ENCODE measurements at regions not wholly inside any gene's neighbourhood (a gene's known extent, or its start where the extent isn't known, plus 50 kb on each side); places are given as distances from the start of the nearest gene placed in this dataset.

DNA sequence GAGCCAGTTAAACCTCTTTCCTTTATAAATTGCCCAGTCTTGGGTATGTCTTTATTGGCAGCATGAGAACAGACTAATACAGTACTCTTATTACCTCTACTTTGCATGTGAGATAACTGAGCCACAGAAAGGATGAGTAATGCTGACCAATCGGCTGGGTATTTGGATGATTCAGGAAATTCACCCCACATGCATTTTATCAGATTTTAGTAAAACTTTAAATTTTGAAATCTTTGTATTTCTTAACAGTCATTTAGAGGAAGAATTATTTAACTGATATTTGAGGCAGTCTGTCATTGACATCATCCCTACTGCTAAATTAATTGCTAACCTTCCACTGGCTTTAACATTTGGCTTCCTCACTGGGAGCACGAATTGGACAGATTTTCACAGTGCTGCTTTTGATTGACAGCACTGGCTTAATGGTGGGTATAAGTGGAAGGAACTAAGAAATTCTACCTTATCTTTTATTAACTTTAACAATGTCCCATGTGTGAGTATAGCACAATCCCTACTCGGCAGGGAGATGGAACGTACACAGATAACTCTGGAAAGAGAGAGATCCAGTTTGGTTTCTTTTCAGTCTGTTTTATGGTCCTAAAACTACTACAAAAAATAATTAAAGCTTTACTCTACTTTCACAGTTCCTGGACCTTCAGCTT is 261.0 kb downstream of the DACT1 start:
- Histone ChIP-seq H3K4me1 (no peaks in the 10 kb centered on the region), H3K27ac (no peak overlapping the region), H3K27me3 (no peaks in the 10 kb centered on the region), H3K4me3 (no peak overlapping the region), H3K9me3 (no peaks in the 10 kb centered on the region), H3K36me3 (no peaks in the 10 kb centered on the region)
- no peak for DNase-seq (ENCODE audit: low spot score)
- TF ChIP-seq, protein P1, sequence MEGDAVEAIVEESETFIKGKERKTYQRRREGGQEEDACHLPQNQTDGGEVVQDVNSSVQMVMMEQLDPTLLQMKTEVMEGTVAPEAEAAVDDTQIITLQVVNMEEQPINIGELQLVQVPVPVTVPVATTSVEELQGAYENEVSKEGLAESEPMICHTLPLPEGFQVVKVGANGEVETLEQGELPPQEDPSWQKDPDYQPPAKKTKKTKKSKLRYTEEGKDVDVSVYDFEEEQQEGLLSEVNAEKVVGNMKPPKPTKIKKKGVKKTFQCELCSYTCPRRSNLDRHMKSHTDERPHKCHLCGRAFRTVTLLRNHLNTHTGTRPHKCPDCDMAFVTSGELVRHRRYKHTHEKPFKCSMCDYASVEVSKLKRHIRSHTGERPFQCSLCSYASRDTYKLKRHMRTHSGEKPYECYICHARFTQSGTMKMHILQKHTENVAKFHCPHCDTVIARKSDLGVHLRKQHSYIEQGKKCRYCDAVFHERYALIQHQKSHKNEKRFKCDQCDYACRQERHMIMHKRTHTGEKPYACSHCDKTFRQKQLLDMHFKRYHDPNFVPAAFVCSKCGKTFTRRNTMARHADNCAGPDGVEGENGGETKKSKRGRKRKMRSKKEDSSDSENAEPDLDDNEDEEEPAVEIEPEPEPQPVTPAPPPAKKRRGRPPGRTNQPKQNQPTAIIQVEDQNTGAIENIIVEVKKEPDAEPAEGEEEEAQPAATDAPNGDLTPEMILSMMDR (IDR thresholded peaks at IDR 0.05) = no peak

DNA sequence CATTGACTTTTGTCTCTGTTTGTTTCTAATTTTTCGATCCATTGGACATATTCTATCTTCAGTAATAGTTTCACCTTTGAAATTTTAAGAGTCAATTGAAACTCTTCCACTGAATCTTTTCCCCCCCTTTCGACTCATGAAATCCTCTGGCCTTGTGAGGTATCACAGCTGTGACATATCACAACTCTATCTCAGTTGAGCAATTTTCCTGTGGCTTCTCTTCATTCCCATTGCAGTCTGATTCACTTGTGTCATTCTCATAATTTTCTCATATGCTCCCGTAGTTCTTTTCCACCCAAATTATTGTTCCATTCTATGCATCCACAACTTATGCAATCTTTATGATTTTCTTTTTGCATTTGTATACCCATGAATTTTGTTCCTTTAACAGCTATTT is 261.6 kb downstream of the DACT1 start:
- H3K27me3 ChIP-seq = no peaks in the 10 kb centered on the region
- no peaks in the 10 kb centered on the region for H3K9me3 ChIP-seq
- no peak for DNase-seq (ENCODE audit: low spot score)
- H3K36me3 ChIP-seq = no peaks in the 10 kb centered on the region
- H3K4me3 ChIP-seq = no peak overlapping the region
- H3K4me1 ChIP-seq = no peaks in the 10 kb centered on the region
- TF ChIP-seq, protein P1 (IDR thresholded peaks at IDR 0.05) = no peak
- H3K27ac ChIP-seq = no peak overlapping the region

DNA sequence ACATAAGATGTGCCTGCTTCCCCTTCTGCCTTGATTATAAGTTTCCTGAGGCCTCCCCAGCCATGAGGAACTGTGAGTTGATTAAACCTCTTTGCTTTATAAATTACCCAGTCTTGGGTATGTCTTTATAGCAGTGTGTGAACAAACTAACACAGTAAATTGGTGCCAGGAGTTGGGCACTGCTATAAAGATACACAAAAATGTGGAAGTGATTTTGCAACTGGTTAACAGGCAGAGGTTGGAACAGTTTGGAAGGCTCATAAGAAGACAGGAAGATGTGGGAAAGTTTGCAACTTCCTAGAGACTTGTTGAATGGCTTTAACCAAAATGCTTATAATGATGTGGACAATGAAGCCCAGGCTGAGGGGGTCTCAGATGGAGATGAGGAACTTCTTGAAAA is 264.1 kb downstream of the DACT1 start:
- no peaks in the 10 kb centered on the region for H3K4me1 ChIP-seq
- H3K36me3 ChIP-seq = no peaks in the 10 kb centered on the region
- H3K27ac ChIP-seq = no peak overlapping the region
- no peak for DNase-seq (ENCODE audit: low spot score)
- no peaks in the 10 kb centered on the region for H3K9me3 ChIP-seq
- TF ChIP-seq, protein P1 (IDR thresholded peaks at IDR 0.05) = no peak
- H3K27me3 ChIP-seq = no peaks in the 10 kb centered on the region
- H3K4me3 ChIP-seq = no peak overlapping the region

DNA sequence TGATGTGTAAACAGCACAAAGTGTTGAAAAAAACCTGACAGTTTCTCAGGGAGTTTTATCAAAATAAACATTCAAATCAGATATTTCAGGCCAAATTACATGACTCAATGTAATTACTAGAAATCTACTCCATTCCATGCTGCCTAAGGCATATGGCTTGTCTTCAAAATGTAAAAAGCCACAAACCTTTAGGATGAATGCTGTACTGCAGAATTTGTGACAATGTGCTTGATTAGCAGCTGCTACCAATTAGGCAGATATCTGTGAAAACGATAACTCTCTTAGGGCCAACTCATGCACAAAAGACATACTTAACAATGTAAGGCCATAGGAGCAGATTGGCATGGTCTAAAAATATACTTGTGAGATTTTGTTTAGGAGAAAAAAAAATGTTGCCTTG is 267.0 kb downstream of the DACT1 start:
- no peak overlapping the region for H3K4me3 ChIP-seq
- no peaks in the 10 kb centered on the region for H3K4me1 ChIP-seq
- H3K9me3 ChIP-seq = no peaks in the 10 kb centered on the region
- no peak for DNase-seq (ENCODE audit: low spot score)
- no peaks in the 10 kb centered on the region for H3K36me3 ChIP-seq
- TF ChIP-seq, protein P1 (IDR thresholded peaks at IDR 0.05) = no peak
- H3K27ac ChIP-seq = no peak overlapping the region
- H3K27me3 ChIP-seq = no peaks in the 10 kb centered on the region

DNA sequence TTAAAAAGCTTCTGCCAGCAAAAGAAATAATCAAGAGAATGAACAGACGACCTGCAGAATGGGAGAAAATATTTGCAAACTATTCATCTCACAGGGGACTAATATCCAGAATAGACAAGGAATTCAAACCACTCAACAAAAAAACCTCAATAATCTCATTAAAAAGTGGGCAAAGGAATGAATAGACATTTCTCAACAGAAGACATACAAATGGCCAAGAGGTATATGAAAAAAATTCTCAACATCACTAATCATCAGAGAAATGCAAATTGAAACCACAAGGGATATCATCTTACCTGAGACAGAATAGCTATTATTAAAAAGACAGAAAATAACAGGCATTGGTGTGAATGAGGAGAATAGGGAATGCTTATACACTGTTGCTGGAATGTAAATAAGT is 270.0 kb downstream of the DACT1 start:
- Histone ChIP-seq H3K36me3 (no peaks in the 10 kb centered on the region), H3K4me3 (no peak overlapping the region), H3K9me3 (no peaks in the 10 kb centered on the region), H3K27me3 (no peaks in the 10 kb centered on the region), H3K4me1 (no peaks in the 10 kb centered on the region), H3K27ac (no peak overlapping the region)
- TF ChIP-seq, protein P1 (IDR thresholded peaks at IDR 0.05) = no peak
- no peak for DNase-seq (ENCODE audit: low spot score)

DNA sequence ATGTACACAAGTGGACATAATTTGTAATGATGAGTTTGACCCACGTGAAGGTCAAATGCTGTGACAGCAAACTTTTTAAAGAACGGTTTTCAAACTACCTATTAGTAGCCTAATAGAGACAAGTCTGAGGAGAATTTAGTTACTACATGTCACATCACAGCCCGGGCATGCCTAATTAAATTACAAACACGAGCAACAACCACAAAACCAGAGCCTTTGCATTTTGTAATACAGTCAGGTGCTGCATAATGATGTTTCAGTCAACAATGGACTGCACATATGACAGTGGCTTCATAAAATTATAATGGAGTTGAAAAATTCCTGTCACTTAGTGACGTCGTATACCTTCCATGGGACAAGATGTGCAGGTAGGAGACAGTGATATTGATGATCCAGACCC is 274.5 kb downstream of the DACT1 start:
- Histone ChIP-seq H3K4me1 (no peaks in the 10 kb centered on the region), H3K36me3 (no peaks in the 10 kb centered on the region), H3K27ac (no peak overlapping the region), H3K27me3 (no peaks in the 10 kb centered on the region), H3K9me3 (no peaks in the 10 kb centered on the region), H3K4me3 (no peak overlapping the region)
- no peak for DNase-seq (ENCODE audit: low spot score)
- TF ChIP-seq, protein P1 (IDR thresholded peaks at IDR 0.05) = no peak

Measured in right atrium auricular region (tissue), 2 donors.